Activated CD4-positive, alpha-beta T cell treated with anti-CD3 and anti-CD28 coated beads, Interleukin-2, amount 50 U/mL, for 48 hours (primary cell): ENCODE measurements at regions not wholly inside any gene's neighbourhood (a gene's known extent, or its start where the extent isn't known, plus 50 kb on each side); places are given as distances from the start of the nearest gene placed in this dataset.

Experiments used
- DNase-seq, 2 experiments: peaks; one replicate each; pipeline ENCODE4 v3.0.0-alpha.2; 2020

GRCh38 chr4:15130441-15130840 lies 128.2 kb downstream of the CPEB2 start:
- no peak for DNase-seq

- no peak for DNase-seq
Observed at GRCh38 chr4:15131551-15131950, 129.3 kb downstream of the CPEB2 start.

GRCh38 chr4:15132739-15133138 lies 130.5 kb downstream of the CPEB2 start:
- no peak for DNase-seq

- no peak for DNase-seq
Observed at GRCh38 chr4:15139599-15139998, 137.3 kb downstream of the CPEB2 start.

- DNase-seq, result no peak
Observed at GRCh38 chr4:15142201-15142600, 139.9 kb downstream of the CPEB2 start.

GRCh38 chr4:15143551-15143950 lies 141.3 kb downstream of the CPEB2 start:
- DNase-seq, result no peak

GRCh38 chr4:15144249-15144966 lies 142.1 kb downstream of the CPEB2 start:
- DNase-seq, result no peak

- DNase-seq, result no peak
Observed at GRCh38 chr4:15144967-15145295, 142.7 kb downstream of the CPEB2 start.

GRCh38 chr4:15145709-15146108 lies 143.4 kb downstream of the CPEB2 start:
- DNase-seq, result no peak

GRCh38 chr4:15147714-15148113 lies 145.4 kb downstream of the CPEB2 start:
- no peak for DNase-seq

GRCh38 chr4:15148199-15148598 lies 145.9 kb downstream of the CPEB2 start:
- DNase-seq, result no peak

- DNase-seq, result no peak
Observed at GRCh38 chr4:15148691-15149090, 146.4 kb downstream of the CPEB2 start.

GRCh38 chr4:15149234-15149838 lies 147.1 kb downstream of the CPEB2 start:
- no peak for DNase-seq

- no peak for DNase-seq
Observed at GRCh38 chr4:15149839-15150592, 147.7 kb downstream of the CPEB2 start.

GRCh38 chr4:15150631-15151030 lies 148.3 kb downstream of the CPEB2 start:
- DNase-seq, result no peak

- no peak for DNase-seq
Observed at GRCh38 chr4:15151033-15151432, 148.8 kb downstream of the CPEB2 start.

GRCh38 chr4:15153662-15154061 lies 151.4 kb downstream of the CPEB2 start:
- no peak for DNase-seq

- no peak for DNase-seq
Observed at GRCh38 chr4:15158406-15159091, 156.3 kb downstream of the CPEB2 start.

GRCh38 chr4:15159477-15160019 lies 157.3 kb downstream of the CPEB2 start:
- no peak for DNase-seq

GRCh38 chr4:15161439-15161838 lies 159.2 kb downstream of the CPEB2 start:
- no peak for DNase-seq

- DNase-seq, result no peak
Observed at GRCh38 chr4:15162046-15162445, 159.8 kb downstream of the CPEB2 start.

GRCh38 chr4:15162465-15163283 lies 160.4 kb downstream of the CPEB2 start:
- DNase-seq, result no peak

GRCh38 chr4:15163284-15163645 lies 161.0 kb downstream of the CPEB2 start:
- DNase-seq, result no peak
